HCT116 (cell line): ENCODE measurements at regions not wholly inside any gene's neighbourhood (a gene's known extent, or its start where the extent isn't known, plus 50 kb on each side); places are given as distances from the start of the nearest gene placed in this dataset.

ENCODE experiments used
- ATAC-seq: fragments of 200-7000 bp; cut with Tn5 transposase; 2 replicates; pipeline ENCODE4 v1.9.1; 2020; ENCODE audit warnings: mild to moderate bottlenecking, moderate library complexity
- BruUV-seq: library from RNA; stranded (reverse); fragments of 400-500 nt; replicated peaks from 2 replicates; lab custom pipeline; 2021; lab: Mats Ljungman, UMichigan
- CTCF ChIA-PET: fragments of 300-600 bp; sonication (Branson Sonifier 250); formaldehyde crosslinking; loops from one replicate; lab custom pipeline; 2021; ENCODE audit warnings: antibody characterized with exemption; lab: Charles Lee
- POLR2A ChIA-PET: fragments of 300-600, 350-600 bp; sonication (Branson Sonifier 250); formaldehyde crosslinking; loops from one replicate; lab custom pipeline; 2021; ENCODE audit warnings: antibody characterized with exemption; lab: Charles Lee
- RAD21 ChIA-PET, 2 experiments: fragments of 300-600 bp; sonication (Branson Sonifier 250); formaldehyde crosslinking; loops; one replicate each; lab custom pipeline; 2023; ENCODE audit warnings: low total read pairs in 2 of 2; ENCODE audit not compliant: uncharacterized antibody in 2 of 2, unreplicated experiment in 2 of 2, low non-redundant PET in 1 of 2; lab: Charles Lee
- DNase-seq: peaks from one replicate; pipeline ENCODE4 v3.0.0-alpha.2; 2010; ENCODE audit warnings: low read depth, low spot score
- H2AFZ ChIP-seq: fragments of 200-600 bp; shearing (Covaris generic), sonication (generic); 2 replicates; pipeline ENCODE4 v1.6.1; 2017; ENCODE audit warnings: low read depth, mixed run types, mixed read lengths, antibody characterized with exemption, low read length; ENCODE audit not compliant: poor library complexity, severe bottlenecking
- H3K27ac ChIP-seq: 2 replicates; pipeline ENCODE4 v1.5.1; 2012; ENCODE audit warnings: low read depth, low read length
- H3K27me3 ChIP-seq: fragments of 200-600 bp; sonication (generic); 2 replicates; pipeline ENCODE4 v1.6.1; 2016; ENCODE audit warnings: mixed run types, low read length, mixed read lengths; ENCODE audit not compliant: insufficient read depth
- H3K36me3 ChIP-seq, 2 experiments: fragments of 200-500 bp in 1 of 2; fragments of 200-600 bp in 1 of 2; sonication (Bioruptor generic) in 1 of 2; sonication (generic) in 1 of 2; 2 replicates each; pipeline versions ENCODE4 v1.5.1 to v1.6.1; 2014 to 2016; ENCODE audit warnings: low read length in 2 of 2, inconsistent platforms in 1 of 2, mixed read lengths in 1 of 2, mixed run types in 1 of 2; ENCODE audit not compliant: insufficient read depth in 2 of 2, control insufficient read depth in 1 of 2
- H3K4me1 ChIP-seq, 2 experiments: fragments of 200-600 bp in 1 of 2; sonication (generic) in 1 of 2; 2 replicates each; pipeline versions ENCODE4 v1.5.1 to v1.6.1; 2012 to 2017; ENCODE audit warnings: low read length in 2 of 2, inconsistent platforms in 1 of 2, mild to moderate bottlenecking in 1 of 2, mixed read lengths in 1 of 2, mixed run types in 1 of 2, moderate library complexity in 1 of 2; ENCODE audit not compliant: insufficient read depth in 2 of 2, control insufficient read depth in 1 of 2
- H3K4me2 ChIP-seq: fragments of 200-600 bp; sonication (generic); 2 replicates; pipeline ENCODE4 v1.6.1; 2017; ENCODE audit warnings: mixed run types, low read length, mixed read lengths
- H3K4me3 ChIP-seq, 2 experiments: fragments of 200-600 bp in 1 of 2; sonication (generic) in 1 of 2; replicated peaks in 1 of 2; 2 replicates each; pipeline ENCODE4 v1.5.1; 2011 to 2016; ENCODE audit warnings: low read length in 2 of 2, control low read depth in 1 of 2, low read depth in 1 of 2, mild to moderate bottlenecking in 1 of 2, mixed read lengths in 1 of 2, mixed run types in 1 of 2
- H3K79me2 ChIP-seq: fragments of 200-600 bp; sonication (generic); 2 replicates; pipeline ENCODE4 v1.6.1; 2017; ENCODE audit warnings: mild to moderate bottlenecking, mixed run types, low read length, moderate library complexity, mixed read lengths; ENCODE audit not compliant: insufficient read depth
- H3K9ac ChIP-seq: fragments of 200-600 bp; sonication (generic); 2 replicates; pipeline ENCODE4 v1.6.1; 2016; ENCODE audit warnings: low read length, mixed read lengths
- H3K9me2 ChIP-seq: fragments of 200-600 bp; sonication (generic), shearing (Covaris generic); 2 replicates; pipeline ENCODE4 v1.6.1; 2017; ENCODE audit warnings: mixed run types, mild to moderate bottlenecking, moderate library complexity; ENCODE audit not compliant: insufficient read depth
- H3K9me3 ChIP-seq, 2 experiments: fragments of 200-500 bp in 1 of 2; fragments of 200-600 bp in 1 of 2; sonication (Bioruptor generic) in 1 of 2; sonication (generic) in 1 of 2; 2 replicates each; pipeline ENCODE4 v1.6.1; 2014 to 2017; ENCODE audit warnings: low read length in 2 of 2, mixed read lengths in 2 of 2, inconsistent platforms in 1 of 2, low read depth in 1 of 2, mild to moderate bottlenecking in 1 of 2, mixed run types in 1 of 2, moderate library complexity in 1 of 2; ENCODE audit not compliant: control insufficient read depth in 1 of 2, insufficient read depth in 1 of 2
- H4K20me1 ChIP-seq: fragments of 200-600 bp; sonication (generic), shearing (Covaris generic); 2 replicates; pipeline ENCODE4 v1.6.1; 2017; ENCODE audit warnings: mixed run types, mild to moderate bottlenecking, moderate library complexity; ENCODE audit not compliant: insufficient read depth
- CBX3 ChIP-seq: IDR thresholded peaks from 2 replicates; pipeline ENCODE4 v1.6.1; 2012; ENCODE audit warnings: low read depth
- CEBPB ChIP-seq: IDR thresholded peaks from 2 replicates; pipeline ENCODE4 v1.6.1; 2012; ENCODE audit warnings: low read depth
- EGR1 ChIP-seq: IDR thresholded peaks from 2 replicates; pipeline ENCODE4 v1.6.1; 2012; ENCODE audit warnings: low read depth
- ELF1 ChIP-seq: IDR thresholded peaks from 2 replicates; pipeline ENCODE4 v1.6.1; 2012; ENCODE audit warnings: low read depth, borderline replicate concordance
- EZH2 ChIP-seq: fragments of 200-600 bp; sonication (generic); IDR thresholded peaks from 2 replicates; pipeline ENCODE4 v1.6.1; 2017; ENCODE audit warnings: antibody characterized with exemption, mixed run types
- FOSL1 ChIP-seq: IDR thresholded peaks from 2 replicates; pipeline ENCODE4 v1.6.1; 2012; ENCODE audit warnings: low read depth
- POLR2A ChIP-seq: IDR thresholded peaks from 2 replicates; pipeline ENCODE4 v1.7.0; 2011; ENCODE audit warnings: borderline replicate concordance; ENCODE audit not compliant: insufficient read depth, insufficient read length; ENCODE audit errors: extremely low read depth
- POLR2AphosphoS5 ChIP-seq: IDR thresholded peaks from 2 replicates; pipeline ENCODE4 v1.6.1; 2011; ENCODE audit warnings: mild to moderate bottlenecking, low read depth, low read length, moderate library complexity
- RAD21 ChIP-seq: IDR thresholded peaks from 2 replicates; pipeline ENCODE4 v1.6.1; 2012; ENCODE audit warnings: low read depth, mild to moderate bottlenecking
- SIN3A ChIP-seq: IDR thresholded peaks from 2 replicates; pipeline ENCODE4 v1.6.1; 2012; ENCODE audit warnings: low read depth
- SP1 ChIP-seq: IDR thresholded peaks from 2 replicates; pipeline ENCODE4 v1.6.1; 2012; ENCODE audit warnings: low read depth
- TCF7L2 ChIP-seq: IDR thresholded peaks from 2 replicates; pipeline ENCODE4 v1.7.0; 2011; ENCODE audit warnings: borderline replicate concordance, inconsistent platforms; ENCODE audit not compliant: insufficient read depth, insufficient read length; ENCODE audit errors: extremely low read depth
- intact Hi-C: fragments of 100-400 bp; cut with micrococcal nuclease; formaldehyde crosslinking; loops from 2 replicates; pipeline ENCODE4 v1.10.0; 2022
- TF ChIP-seq, protein P1 (sequence below): IDR thresholded peaks from 2 replicates; pipeline ENCODE4 v1.6.1; 2011; ENCODE audit warnings: mild to moderate bottlenecking, low read length, moderate library complexity; ENCODE audit not compliant: insufficient replicate concordance; ENCODE audit errors: extremely low read depth
- TF ChIP-seq, protein P2 (sequence below): IDR thresholded peaks from 2 replicates; pipeline ENCODE4 v1.6.1; 2012; ENCODE audit warnings: low read depth
- TF ChIP-seq, protein P3 (sequence below): IDR thresholded peaks from 2 replicates; pipeline ENCODE4 v1.6.1; 2012

DNA sequence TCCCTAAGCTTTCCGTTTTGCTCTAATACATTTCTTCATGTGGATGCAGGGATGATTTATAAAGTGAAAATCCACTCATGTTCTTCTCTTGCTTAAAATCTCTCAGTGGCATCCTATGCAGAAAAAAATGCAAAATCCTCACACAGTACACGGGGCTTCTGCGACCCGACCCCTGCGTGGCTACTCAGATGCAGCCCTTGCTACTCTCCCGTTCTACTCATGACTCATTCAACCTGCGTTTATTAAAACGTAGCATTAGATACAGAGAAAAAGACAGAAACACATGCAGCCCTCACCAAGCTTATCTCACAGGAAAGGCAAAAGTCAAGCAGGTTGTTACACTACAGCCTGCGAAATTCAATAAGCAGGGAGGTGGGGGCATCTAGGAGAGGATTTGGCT lies 284.4 kb upstream of the PFKP start:
- Histone ChIP-seq H3K9me2 (no peaks in the 10 kb centered on the region), H2AFZ (no peak overlapping the region), H3K27me3 (no peaks in the 10 kb centered on the region), H3K79me2 (no peaks in the 10 kb centered on the region), H3K27ac (no peak overlapping the region), H3K36me3 (no peaks in the 10 kb centered on the region), H3K4me2 (no peak overlapping the region), H3K4me3 (no peak overlapping the region), H3K9me3 (no peaks in the 10 kb centered on the region), H3K4me1 (no peaks in the 10 kb centered on the region), H4K20me1 (no peaks in the 10 kb centered on the region), H3K9ac (no peak overlapping the region)
- no TSS peak for BruUV-seq
- no peak for TF ChIP-seq SP1
- no peak for TF ChIP-seq TCF7L2
- TF ChIP-seq, protein P1, sequence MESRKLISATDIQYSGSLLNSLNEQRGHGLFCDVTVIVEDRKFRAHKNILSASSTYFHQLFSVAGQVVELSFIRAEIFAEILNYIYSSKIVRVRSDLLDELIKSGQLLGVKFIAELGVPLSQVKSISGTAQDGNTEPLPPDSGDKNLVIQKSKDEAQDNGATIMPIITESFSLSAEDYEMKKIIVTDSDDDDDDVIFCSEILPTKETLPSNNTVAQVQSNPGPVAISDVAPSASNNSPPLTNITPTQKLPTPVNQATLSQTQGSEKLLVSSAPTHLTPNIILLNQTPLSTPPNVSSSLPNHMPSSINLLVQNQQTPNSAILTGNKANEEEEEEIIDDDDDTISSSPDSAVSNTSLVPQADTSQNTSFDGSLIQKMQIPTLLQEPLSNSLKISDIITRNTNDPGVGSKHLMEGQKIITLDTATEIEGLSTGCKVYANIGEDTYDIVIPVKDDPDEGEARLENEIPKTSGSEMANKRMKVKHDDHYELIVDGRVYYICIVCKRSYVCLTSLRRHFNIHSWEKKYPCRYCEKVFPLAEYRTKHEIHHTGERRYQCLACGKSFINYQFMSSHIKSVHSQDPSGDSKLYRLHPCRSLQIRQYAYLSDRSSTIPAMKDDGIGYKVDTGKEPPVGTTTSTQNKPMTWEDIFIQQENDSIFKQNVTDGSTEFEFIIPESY: no peak
- no peak for TF ChIP-seq EZH2
- no peak for TF ChIP-seq ELF1
- TF ChIP-seq CBX3: no peak
- TF ChIP-seq, protein P2, sequence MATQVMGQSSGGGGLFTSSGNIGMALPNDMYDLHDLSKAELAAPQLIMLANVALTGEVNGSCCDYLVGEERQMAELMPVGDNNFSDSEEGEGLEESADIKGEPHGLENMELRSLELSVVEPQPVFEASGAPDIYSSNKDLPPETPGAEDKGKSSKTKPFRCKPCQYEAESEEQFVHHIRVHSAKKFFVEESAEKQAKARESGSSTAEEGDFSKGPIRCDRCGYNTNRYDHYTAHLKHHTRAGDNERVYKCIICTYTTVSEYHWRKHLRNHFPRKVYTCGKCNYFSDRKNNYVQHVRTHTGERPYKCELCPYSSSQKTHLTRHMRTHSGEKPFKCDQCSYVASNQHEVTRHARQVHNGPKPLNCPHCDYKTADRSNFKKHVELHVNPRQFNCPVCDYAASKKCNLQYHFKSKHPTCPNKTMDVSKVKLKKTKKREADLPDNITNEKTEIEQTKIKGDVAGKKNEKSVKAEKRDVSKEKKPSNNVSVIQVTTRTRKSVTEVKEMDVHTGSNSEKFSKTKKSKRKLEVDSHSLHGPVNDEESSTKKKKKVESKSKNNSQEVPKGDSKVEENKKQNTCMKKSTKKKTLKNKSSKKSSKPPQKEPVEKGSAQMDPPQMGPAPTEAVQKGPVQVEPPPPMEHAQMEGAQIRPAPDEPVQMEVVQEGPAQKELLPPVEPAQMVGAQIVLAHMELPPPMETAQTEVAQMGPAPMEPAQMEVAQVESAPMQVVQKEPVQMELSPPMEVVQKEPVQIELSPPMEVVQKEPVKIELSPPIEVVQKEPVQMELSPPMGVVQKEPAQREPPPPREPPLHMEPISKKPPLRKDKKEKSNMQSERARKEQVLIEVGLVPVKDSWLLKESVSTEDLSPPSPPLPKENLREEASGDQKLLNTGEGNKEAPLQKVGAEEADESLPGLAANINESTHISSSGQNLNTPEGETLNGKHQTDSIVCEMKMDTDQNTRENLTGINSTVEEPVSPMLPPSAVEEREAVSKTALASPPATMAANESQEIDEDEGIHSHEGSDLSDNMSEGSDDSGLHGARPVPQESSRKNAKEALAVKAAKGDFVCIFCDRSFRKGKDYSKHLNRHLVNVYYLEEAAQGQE: no peak
- TF ChIP-seq EGR1: no peak
- TF ChIP-seq RAD21: no peak
- no peak for TF ChIP-seq POLR2A
- TF ChIP-seq SIN3A: no peak
- no peak for TF ChIP-seq POLR2AphosphoS5
- TF ChIP-seq, protein P3, sequence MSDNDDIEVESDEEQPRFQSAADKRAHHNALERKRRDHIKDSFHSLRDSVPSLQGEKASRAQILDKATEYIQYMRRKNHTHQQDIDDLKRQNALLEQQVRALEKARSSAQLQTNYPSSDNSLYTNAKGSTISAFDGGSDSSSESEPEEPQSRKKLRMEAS: no peak
- TF ChIP-seq FOSL1: no peak
- no peak for TF ChIP-seq CEBPB
- RAD21 ChIA-PET: no interaction called here
- ATAC-seq: no peak
- CTCF ChIA-PET: no interaction called here
- POLR2A ChIA-PET: no interaction called here
- no peak for DNase-seq
- intact Hi-C loops: no loop called here
